ENCODE measurements at regions not wholly inside any gene's neighbourhood (a gene's known extent, or its start where the extent isn't known, plus 50 kb on each side); places are given as distances from the start of the nearest gene placed in this dataset.

DNA sequence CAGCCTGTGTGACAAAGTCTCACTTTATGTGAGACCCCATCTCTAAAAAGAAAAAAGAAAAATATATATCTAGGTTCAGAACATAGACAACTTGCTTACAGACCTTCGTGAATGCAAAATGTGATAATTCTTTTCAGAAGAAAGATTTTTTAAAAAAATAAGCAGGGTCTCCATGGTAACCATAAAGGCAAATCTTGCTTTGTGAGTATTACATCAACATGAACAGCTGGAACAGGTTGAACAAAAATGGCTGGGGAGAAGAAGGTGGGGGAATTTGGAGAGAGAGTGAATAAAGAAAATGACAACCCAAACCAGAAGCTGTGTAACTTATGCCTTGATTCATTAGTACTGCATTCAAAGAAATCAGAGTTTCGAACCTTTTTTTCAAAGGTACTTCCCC is 125.2 kb upstream of the RAP2B start:
- TF ChIP-seq, protein P1, sequence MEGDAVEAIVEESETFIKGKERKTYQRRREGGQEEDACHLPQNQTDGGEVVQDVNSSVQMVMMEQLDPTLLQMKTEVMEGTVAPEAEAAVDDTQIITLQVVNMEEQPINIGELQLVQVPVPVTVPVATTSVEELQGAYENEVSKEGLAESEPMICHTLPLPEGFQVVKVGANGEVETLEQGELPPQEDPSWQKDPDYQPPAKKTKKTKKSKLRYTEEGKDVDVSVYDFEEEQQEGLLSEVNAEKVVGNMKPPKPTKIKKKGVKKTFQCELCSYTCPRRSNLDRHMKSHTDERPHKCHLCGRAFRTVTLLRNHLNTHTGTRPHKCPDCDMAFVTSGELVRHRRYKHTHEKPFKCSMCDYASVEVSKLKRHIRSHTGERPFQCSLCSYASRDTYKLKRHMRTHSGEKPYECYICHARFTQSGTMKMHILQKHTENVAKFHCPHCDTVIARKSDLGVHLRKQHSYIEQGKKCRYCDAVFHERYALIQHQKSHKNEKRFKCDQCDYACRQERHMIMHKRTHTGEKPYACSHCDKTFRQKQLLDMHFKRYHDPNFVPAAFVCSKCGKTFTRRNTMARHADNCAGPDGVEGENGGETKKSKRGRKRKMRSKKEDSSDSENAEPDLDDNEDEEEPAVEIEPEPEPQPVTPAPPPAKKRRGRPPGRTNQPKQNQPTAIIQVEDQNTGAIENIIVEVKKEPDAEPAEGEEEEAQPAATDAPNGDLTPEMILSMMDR (IDR thresholded peaks at IDR 0.05) = no peak
- TF ChIP-seq ZFX (IDR thresholded peaks at IDR 0.05; ENCODE audit: borderline replicate concordance) = no peak

All from 22Rv1 (cell line).